NCI-H1417 (cell line): ENCODE measurements at regions not wholly inside any gene's neighbourhood (a gene's known extent, or its start where the extent isn't known, plus 50 kb on each side); places are given as distances from the start of the nearest gene placed in this dataset.
A peak's percentile ranks its signal among the peaks of the same experiment; 100 is the strongest.
"Not testable (repeated sequence)": the region's sequence is repeated elsewhere in the genome, so short reads cannot be mapped to it uniquely, and the experiment has no call there.

ENCODE experiments used
- DNase-seq, 3 experiments: peaks; one replicate each; lab custom pipeline; 2025; lab: John Stamatoyannopoulos, UW

DNA sequence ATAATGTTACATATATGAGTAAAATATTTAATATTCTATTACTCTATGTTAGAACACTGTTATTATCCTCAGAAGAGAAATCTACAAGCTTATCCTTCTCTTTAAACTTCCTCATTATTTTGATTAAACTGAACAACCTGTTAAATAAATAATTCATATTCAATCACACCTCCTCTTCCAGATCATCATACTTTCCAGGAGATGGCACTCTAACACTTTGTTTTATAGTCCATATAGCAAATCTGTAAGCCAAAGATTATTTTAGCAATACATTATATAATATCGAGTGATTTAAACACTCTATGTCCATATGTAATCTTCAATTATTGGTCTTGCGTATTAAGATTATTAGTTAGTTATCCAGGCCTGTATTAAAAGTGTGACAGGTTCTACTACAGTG, 694.1 kb downstream of the ANKRD7 start:
- peak in 2 of 3 experiments; percentile 31 to 76 for DNase-seq

DNA sequence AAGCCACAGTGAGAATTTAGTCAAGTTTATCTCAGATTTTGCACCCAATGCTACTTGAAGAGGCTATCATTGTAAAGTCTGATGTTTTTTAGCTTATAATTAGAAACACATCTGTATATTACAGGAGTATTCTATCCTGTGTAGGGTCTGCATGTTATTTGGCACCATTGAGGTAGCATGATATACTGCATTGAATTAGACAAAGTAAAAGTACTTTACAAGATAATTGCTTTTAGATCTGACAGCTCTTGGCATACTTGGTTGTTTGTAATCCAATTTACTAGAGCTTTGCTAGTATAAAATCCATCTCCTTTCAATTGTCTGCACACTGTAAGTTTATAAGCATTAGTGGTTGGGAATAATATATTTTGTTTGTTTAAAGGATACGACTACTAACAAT, 714.3 kb downstream of the ANKRD7 start:
- DNase-seq, result no peak

DNA sequence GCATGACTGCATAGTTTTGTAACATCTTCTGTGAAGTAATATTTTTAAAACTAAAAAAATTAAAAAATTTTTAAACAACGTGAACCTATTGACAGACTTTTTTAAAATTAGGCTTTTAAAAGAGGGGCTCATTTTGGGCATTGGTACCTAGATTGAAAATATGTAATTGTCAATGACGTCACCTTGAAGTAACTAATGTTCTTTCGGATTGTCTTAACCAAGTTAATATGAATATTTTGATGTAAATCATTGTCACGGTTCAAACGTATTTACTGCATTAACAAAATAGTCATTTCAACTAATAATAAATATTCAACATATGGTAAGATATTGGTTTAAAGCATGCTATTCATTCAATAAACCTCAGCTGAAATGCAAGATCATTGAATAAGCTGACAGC, 719.8 kb downstream of the ANKRD7 start:
- DNase-seq, result no peak

DNA sequence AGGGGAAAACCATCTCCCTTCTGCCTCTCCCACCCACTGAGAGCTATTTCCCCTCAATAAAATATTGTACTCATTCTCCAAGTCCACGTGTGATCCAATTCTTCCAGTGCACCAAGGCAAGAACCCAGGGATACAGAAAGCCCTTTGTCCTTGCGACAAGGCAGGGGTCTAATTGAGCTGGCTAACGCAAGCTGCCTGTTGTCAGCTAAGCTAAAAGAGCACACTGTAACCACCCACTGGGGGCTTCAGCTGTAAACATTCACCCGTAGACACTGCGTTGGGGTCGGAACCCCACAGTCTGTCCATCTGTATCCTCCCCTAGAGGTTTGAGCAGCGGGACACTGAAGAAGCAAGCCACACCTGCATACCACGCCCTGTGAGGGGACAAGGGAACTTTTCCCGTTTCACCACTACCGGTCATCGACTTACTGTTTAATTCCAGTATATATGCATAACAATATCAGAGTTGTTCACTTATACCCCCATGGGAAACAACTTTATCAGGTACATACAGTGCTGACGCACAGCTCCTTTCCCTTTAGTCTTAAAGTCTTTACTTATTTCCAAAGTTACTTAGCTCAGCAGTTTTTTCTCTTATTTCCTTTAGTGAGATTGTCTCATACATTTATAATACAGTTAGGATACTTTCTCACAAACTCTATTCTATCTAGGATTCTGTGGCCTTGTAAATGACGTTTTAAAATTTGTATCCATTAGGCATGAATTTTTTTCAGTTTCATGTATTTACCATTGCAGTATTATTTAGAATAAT, 721.6 kb downstream of the ANKRD7 start:
- DNase-seq, result no peak

DNA sequence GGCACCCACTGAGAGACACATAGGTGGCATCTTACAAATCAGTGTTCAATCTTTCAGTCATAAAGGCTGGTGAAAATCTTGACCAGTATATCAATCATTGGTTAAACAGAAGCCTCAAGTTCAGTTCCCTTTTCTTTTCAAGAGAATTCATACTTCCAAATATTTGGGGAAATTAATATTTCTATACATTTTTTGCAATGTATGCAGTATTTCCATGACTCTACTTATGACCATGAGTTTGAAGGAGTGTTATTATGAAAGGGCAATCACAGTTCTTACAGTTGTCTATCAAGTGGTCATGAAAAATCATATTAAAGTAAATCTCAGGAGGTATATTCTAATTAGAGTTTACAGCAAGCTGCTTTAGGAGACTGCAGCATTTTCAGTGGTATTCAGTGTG, 724.0 kb downstream of the ANKRD7 start:
- no peak for DNase-seq

DNA sequence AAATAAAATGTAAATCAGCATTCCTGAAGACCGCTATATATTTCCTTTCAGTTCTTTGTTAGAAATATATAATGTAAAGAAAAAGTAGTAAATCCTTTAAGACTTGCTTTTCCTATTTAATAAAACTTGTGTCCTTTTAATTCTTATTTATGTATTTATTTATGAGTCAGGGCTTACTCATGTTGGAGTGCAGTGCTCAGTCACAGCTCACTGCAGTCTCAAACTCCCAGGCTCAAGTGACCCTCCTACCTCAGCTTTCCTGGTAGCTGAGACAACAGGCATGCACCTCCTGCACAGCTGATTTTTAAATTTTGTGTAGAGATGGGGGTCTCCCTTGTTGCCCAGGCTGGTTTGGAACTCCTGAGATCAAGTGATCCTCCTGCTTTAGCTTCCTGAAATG, 724.5 kb downstream of the ANKRD7 start:
- peak in 2 of 3 experiments; percentile 26 to 40 for DNase-seq

DNA sequence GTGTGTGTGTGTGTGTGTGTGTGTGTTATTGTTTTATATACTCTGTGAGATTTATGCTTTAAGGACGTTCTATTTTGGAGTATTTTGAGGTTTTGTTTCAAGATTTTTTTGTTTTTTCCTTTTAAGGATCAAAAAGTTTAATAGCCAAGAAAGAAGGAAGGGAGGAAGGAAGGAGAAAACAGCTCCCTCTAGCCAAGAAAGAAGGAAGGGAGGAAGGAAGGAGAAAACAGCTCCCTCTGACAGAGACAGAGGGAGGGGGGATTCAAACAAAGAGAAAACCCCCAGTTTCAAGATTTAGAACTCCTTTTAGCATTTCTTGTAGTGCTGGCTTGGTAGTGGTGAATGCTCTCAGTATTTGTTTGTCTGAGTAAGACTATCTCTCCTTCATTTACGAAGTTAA, 731.8 kb downstream of the ANKRD7 start:
- DNase-seq, result not testable (repeated sequence)

DNA sequence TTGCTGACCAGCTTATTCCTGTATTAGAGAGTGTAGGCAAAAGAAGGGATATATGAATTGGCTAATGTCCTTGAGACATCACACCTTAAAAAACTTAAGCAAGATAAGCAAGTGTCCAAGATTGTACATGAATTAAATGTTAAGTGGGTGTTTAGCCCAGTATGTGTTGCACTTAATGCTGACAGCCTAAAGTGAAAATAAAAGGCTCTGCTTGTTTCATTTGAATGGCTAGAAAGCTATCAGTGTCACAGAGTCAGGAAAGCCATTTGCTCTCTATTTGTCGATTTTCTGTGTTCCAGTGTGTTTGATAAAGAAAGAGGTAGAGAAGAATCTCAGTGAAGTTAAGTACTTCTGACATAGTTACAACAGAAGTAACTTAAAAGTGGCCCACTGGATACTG, 744.9 kb downstream of the ANKRD7 start:
- DNase-seq, result peak in 1 of 3 experiments; percentile 43

DNA sequence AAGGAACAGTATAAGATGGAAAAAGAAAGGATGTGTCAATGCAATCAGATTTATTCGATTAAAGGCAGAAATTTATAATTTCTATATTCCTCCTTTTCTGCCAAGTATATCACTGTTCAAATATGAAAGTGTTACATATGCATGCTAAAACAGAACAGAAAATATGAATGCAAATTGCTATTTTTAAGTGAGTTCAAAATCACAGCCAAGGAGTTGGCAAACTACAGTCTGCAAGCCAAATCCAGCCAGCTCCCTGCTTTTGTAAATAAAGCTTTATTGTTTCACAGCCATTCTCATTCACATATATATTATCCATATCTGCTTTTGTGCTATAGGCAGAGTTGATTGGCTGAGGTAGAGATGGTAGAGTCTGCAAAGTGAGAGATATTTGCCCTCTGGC, 747.2 kb downstream of the ANKRD7 start:
- no peak for DNase-seq

DNA sequence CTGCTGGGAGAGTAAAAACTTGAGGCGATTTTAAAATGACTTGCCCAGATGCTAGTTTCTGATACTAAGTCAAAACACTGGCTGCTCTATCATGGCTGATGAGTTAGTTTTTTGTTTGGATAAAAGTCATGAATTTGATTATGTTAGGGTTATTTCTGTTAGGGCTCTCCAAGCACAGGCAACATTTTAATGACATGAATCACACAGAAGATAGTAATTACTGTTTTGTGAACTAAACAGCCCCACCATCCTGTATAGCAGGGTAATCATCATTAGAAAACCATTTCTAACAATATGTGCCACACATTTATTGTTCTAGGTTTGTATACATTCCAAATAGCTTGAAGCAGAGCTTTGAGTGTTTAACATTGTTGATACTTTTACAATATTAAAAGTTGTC, 750.3 kb downstream of the ANKRD7 start:
- DNase-seq, result peak in 2 of 3 experiments; percentile 56 to 75

DNA sequence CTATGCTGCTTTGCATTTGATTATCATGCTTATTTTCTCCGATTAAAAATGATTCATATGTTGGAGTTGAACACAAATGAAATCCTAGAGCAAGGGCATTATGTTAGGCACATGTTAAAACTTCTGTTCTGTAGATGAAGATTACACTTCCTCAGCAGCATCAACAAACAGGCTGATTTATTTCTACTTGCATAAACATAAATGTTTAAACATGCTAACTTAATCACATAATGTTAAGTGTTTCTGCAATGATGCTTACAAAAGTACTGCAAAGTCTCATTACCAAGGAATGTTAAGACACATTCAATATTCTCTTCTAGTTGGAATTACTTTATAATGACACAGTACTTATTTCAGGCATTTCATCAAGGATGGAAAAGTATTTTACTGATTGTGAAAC, 770.8 kb downstream of the ANKRD7 start:
- no peak for DNase-seq

DNA sequence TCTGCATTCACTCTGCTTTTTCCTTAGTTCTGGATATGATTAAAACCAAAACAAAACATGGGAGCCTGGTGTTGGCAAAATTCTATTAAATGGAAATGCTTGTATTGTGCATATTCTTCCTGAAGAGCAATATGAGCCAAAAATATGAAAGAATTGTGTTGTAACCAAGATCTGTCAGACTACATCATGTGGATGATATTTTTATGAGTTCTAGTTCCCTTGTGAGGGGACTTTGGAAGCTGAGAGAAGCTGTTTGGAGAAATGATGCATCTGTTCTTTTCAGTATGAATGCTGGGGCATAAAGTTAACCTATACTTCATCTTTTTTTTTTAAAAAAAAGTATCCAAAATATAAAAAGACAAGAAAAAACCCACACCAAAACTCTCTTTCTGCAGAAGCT, 782.7 kb downstream of the ANKRD7 start:
- DNase-seq, result no peak

DNA sequence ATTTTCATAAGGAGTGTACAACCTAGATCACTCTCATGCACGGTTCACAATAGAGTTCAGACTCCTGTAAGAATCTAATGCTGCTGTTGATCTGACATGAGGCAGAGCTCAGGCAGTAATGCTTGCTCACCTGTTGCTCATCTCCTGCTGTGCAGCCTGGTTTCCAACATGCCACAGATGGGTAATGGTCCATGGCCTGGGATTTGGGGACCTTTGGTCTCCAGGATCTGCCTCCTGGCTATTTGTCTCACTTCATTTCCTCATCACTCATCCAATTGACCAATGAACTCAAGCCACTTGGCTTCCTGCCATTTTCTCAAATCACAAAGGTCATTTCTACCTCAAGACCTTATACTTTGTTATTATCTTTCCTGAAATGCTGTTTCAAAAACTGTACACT, 786.1 kb downstream of the ANKRD7 start:
- DNase-seq, result no peak

DNA sequence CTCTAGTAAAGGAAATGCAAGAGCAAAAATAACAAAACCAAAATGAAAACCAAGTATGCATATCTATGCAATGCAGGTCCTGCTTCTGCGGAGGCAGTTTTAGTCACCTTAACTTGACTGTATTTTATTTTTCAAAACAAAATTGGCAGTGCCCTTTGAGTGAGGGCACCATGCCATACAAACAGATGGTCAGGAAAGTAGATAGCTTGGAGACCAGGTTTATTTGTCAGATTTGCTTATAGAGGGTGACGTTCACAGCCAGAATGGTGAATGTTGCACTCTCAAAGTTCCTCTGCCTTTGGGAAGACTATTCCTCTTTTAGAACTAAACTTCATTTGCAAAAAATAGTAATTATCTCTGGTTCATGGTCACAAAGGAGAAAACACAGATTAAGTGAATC, 801.9 kb downstream of the ANKRD7 start:
- DNase-seq, result no peak

DNA sequence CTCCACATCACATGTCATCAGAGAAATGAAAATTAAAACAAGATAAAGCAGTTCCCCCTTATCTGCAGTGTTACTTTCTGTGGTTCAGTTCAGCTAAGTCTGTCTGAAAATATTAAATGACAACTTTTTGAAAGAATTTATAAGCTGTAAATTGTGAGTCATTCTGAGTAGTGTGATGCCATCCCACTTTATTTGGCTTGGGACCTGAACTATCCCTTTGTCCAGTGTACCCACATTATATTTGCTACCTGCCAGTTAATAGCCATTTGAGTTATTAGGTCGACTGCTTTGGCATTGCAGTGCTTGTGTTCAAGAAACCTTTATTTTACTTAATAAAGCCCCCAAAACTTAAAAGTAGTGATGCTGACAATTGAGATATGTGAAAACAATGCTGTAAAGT, 804.2 kb downstream of the ANKRD7 start:
- no peak for DNase-seq

DNA sequence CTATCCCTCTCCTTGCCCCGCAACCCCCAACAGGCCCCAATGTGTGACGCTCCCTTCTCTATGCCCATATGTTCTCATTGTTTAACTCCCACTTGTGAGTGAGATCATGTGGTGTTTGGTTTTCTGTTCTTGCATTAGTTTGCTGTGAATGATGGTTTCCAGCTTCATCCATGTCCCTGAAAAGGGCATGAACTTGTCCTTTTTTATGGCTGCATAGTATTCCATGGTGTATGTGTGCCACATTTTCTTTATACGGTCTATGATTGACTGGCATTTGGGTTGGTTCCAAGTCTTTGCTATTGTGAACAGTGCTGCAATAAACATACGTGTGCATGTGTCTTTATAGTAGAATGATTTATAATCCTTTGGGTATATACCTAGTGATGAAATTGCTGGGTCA, 807.6 kb downstream of the ANKRD7 start:
- not testable (repeated sequence) for DNase-seq

DNA sequence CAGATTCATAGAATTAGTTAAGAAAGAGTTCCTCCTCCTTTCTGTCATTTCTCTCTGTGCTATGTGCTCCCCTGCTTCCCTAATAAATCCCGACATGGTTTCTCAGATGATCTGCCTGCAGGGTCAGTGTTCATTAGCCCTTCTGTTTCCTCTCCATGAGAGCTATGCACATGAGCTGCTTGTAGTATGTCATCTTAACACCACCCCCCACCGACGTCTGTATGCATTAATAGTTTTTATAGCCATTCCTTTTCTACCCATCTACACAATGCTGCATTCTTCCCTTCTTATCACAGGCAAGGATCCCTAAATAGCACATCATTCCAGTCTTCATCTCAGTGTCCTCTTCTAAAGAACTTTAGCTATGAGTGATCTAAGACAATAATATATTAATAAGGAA, 809.1 kb downstream of the ANKRD7 start:
- no peak for DNase-seq

DNA sequence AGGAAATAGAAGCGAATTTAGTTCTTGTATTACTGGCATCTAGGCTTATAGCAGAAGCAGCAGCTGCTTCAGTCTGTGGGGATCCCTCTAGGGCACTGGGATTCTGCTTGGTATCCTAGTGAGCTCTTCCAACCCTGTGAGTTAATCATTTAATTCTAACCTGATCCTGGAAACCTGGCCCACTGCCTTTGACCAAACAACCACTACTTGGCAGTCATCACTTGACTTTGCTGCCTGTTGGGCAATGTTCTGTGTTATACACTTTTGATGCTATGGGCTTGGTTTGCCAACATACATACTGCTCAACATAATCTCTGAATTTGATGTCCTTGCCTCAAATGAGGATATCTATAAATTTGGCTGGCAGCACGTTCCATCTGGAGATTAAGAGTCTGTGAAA, 813.4 kb downstream of the ANKRD7 start:
- no peak for DNase-seq

DNA sequence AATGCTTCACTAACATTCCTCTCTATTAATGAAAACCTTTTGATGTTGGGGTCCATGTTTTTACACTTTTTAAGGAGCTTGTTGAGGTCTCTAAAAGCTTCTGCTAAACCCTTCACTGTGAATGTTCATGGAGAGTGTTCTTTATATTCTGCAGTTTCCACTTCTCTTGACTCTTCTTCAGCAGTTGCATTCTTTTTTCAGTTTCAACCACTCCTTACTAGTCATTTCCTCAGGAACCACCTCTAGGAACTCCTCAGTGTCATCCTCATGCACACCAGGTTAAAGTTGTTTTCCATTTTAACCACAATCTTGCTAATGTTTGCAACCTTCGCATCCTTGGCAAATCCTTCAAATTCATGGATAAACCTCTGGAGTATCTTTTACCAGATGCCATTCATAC, 821.6 kb downstream of the ANKRD7 start:
- DNase-seq, result no peak

DNA sequence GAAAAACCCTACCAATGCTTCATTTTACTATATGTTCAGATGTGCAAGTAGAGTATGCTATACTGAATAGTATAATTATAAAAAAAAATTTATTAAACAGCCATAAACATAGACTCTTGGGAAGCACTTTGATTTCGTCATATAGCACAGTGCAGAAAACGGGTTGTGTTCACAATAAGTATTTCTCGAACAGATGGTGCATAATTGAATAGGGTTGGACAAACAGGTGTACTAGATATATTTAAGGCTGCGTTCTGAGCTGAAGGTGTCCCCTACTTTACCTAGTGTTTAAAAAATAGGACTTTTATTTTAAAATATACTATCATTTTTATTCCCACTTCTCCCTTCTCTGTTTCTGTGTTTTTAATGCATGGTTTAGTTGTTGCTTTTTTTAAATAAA, 841.5 kb downstream of the ANKRD7 start:
- no peak for DNase-seq

DNA sequence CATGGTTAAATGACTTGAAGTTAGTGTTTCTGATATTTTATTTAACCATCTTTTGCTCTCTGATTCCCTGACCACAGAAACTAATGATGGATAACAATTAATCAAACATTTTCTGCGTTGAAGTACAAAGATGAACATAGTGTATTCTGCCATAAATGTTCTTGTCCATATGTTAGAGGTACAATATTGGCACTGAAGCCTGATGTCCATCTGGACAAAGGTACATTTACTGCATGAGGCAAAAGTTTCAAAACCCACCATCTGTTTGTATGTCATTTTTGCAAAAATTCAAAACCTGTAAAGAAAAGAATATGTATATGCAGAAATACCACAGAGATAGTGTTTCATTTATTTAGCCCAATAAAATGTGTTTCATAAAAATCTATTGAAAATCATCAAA, 861.5 kb downstream of the ANKRD7 start:
- no peak for DNase-seq

DNA sequence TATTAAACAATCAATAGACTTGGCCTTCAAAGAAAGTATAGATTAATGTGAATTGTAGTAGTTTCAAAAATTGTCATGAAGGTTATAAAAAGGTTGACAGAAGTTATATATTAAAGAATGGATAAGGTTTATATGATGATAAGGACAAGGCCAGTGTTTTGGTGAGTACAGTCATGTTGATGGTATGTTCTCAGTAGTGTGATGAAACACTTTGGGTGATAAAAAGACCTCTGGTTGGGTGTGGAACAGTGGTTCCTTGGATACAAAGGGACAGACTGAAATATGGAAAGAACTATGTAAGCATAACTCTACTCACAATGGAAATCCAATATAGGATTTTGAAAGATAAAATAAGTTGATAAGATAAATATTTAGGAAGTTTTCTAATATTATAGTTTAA, 866.3 kb downstream of the ANKRD7 start:
- no peak for DNase-seq

DNA sequence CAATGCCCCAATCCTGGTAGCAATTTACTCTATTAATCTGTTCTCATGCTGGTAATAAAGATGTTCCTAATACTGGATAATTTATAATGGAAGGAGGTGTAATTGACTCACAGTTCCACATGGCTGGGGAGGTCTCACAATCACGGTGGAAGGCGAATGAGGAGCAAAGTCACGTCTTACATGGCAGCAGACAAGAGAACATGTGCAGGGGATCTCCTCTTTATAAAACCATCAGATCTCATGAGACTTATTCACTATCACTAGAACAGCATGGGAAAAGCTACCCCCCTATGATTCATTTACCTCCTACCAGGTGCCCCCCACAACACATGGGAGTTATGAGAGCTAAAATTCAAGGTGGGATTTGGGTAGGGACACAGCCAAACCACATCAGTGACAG, 872.2 kb downstream of the ANKRD7 start:
- no peak for DNase-seq

DNA sequence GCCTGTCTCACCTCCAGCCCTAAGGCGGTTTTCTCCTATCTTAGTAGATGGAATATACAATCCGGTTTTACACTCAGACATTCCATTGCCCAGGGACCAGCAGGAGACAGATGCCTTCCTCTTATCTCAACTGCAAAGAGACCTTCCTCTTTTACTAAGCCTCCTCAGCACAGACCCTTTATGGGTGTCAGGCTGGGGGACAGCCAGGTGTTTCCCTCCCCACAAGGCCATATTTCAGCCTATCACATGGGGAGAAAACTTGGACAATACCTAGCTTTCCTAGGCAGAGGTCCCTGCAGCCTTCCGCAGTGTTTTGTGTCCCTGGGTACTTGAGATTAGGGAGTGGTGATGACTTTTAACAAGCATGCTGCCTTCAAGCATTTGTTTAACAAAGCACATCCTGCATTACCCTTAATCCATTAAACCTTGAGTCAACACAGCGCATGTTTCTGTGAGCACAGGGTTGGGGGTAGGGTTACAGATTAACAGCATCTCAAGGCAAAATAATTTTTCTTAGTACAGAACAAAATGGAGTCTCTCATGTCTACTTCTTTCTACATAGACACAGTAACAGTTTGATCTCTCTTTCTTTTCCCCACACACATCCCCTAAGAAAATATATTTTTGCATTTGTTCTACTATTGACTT, 876.2 kb downstream of the ANKRD7 start:
- DNase-seq, result peak in 2 of 3 experiments; percentile 54 to 84
